HG02610 (cell line): ENCODE measurements at regions not wholly inside any gene's neighbourhood (a gene's known extent, or its start where the extent isn't known, plus 50 kb on each side); places are given as distances from the start of the nearest gene placed in this dataset.
"Not testable (repeated sequence)": the region's sequence is repeated elsewhere in the genome, so short reads cannot be mapped to it uniquely, and the experiment has no call there.

ENCODE experiments used
- ATAC-seq: cut with Tn5 transposase; IDR thresholded peaks from one replicate; pipeline ENCODE4 v1.9.1; 2021; ENCODE audit warnings: mild to moderate bottlenecking, moderate library complexity; ENCODE audit not compliant: unreplicated experiment

- ATAC-seq: no peak
These were observed 92.2 kb upstream of the H2AZ1 start for GRCh38 chr4:100042235-100042634.

DNA sequence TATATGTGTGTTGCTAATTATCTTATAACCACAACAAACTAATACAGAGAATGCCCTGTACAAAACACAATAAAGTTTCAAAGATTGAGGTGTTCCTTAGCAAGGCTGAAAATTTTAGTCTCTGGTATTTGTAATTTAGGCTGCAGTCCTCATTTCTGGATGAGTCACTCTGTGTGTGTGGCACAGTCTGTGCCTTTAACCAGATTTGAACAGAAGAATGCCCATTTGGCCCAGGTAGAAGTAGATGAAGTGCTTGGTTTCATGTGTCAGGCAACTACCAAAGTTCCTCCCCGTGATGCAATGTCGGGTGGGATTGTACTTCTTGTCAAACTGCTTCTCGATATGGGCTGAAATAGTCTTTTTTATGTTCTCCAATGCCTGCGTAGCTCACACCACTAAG, 91.6 kb upstream of the H2AZ1 start:
- ATAC-seq: no peak

- ATAC-seq: no peak
These were observed 84.1 kb upstream of the H2AZ1 start for GRCh38 chr4:100034023-100034664.

DNA sequence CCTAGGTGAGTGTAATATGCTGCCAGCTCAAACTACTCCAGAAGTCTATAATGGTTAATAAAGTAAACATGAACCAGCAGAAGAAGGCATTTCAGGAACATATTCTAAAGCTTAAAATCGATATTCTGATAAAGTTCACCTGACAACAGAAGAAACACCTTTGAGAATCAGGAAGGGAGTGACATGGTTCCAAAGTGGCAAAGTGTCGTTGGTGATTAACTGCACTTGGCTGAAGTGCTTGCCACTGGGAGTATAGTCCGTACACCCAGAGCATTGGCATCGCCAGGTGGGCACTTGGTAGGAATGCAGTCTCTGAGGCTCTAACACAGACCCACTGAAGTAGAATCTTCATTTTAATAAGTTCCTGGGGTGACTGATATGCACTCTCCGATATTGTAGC, 76.0 kb upstream of the H2AZ1 start:
- ATAC-seq: no peak

DNA sequence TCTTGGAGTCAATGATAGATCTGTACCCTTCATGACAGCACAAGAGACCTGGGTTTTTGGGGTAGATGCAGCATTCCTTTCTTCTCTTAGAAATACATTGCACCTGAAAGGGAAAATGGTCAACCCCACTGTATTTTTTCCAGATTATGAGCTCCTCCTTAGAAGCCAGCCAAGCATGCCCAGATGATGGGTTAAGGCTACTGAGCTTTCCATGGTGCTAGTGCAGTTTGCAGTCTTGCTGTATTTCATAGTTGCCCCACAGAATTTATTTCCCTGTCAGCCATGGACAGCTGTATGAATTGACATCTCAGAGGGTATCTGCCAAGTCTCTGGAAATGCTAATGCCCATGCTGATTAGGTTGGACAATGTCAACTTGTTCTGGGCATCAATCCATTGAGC, 73.7 kb upstream of the H2AZ1 start:
- ATAC-seq: no peak

GRCh38 chr4:100022792-100023222, 72.7 kb upstream of the H2AZ1 start:
- no peak for ATAC-seq

- no peak for ATAC-seq
These were observed 69.7 kb upstream of the H2AZ1 start for GRCh38 chr4:100019821-100020220.

- ATAC-seq: peak; percentile 92
These were observed 67.7 kb upstream of the H2AZ1 start for GRCh38 chr4:100017637-100018310.

GRCh38 chr4:100016191-100016590, 66.1 kb upstream of the H2AZ1 start:
- no peak for ATAC-seq

GRCh38 chr4:100014616-100015015, 64.5 kb upstream of the H2AZ1 start:
- no peak for ATAC-seq

- no peak for ATAC-seq
These were observed 59.4 kb upstream of the H2AZ1 start for GRCh38 chr4:100009490-100009889.

GRCh38 chr4:100008048-100008447, 58.0 kb upstream of the H2AZ1 start:
- ATAC-seq: no peak

- ATAC-seq: not testable (repeated sequence)
These were observed 56.1 kb upstream of the H2AZ1 start for GRCh38 chr4:100006161-100006560.
